ENCODE measurements at regions not wholly inside any gene's neighbourhood (a gene's known extent, or its start where the extent isn't known, plus 50 kb on each side); places are given as distances from the start of the nearest gene placed in this dataset.

DNA sequence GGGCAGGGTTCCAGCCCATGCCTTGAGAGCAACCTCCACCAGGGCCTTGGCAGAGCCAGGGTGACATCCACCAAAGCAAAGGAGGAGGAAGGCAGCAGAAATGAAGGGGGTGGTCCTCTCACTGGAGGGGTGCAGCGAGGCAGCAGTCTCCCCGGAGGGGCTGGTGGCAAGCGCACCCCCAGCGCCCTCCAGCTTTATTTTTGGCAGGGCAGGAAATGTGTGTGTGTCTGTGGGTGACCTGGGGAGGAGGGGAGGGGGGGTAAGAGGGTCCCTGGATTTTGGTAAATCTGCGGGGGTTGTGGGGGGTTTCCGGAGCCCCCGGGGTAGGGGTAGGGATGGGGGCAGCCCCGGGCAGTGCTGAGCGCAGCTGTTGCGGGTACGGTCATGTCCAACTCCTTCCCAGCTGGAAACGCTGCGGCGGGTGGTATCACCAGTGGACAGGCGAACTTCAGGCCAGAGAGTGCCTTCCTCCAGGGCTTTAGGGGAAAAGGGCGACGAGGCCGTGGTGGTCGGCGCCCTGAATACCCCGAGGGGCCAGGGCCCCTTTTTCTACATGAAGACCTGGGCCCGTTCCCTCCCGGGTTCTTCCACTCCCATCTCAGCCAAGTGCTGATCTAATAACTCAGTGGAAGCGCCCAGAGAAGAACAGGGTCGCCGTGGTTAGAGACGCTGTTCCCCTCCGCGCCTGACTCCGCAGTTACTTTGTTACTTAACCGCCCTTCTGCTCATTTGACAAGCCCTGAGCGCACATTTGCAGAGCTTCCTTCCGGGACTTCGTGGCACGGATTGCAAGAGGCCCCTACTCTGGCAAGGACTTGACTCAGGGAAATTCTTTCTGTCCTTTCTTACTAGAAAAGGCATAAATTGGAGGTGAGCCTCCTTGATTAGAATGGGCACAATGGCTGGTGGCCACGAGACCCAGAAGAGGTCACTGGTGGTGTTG is 55.2 kb downstream of the FOS start:
- no peak for DNase-seq

DNA sequence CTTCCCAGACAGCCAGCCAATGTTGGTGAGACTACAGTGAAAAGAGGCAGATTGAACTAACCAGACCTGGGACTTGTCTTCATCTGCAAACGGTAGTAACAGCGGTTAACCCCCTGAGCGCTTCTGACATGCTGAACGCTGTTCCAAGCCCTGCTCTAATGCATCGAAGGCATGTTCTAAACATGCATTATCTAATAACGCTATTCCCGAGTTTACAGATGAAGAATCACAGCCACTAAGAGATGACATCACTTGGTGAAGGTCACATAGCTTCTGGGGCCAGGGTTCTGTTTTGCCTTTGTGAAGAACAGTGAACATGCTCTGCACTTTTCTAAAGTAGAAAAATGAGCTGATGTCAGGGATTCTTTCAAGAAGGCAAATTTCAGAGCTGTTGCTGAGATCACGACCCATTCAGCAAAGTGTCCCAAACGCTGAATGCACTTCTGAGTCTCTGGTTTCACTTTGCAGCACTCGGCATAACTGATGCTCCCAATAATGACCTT is 56.0 kb downstream of the FOS start:
- DNase-seq: no peak

DNA sequence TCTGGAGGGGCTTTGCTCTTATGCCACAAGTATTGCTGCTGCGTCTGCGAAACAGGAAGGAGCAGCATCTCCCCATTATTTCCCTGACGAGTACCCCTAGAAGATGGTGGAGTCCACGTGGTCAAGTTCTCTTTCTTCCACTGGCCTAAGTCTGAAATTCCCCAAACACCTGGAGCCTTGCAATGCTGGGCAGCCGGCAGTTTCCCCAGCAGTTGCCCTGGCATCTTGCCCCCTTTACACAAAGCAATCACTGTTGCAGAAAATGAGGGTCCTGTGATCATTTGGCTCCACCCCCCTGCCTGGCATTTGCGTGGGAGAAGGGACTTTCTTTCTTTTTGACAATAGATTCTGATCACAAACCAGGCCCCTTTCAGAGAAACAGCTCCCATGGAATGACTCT is 56.9 kb downstream of the FOS start:
- no peak for DNase-seq

DNA sequence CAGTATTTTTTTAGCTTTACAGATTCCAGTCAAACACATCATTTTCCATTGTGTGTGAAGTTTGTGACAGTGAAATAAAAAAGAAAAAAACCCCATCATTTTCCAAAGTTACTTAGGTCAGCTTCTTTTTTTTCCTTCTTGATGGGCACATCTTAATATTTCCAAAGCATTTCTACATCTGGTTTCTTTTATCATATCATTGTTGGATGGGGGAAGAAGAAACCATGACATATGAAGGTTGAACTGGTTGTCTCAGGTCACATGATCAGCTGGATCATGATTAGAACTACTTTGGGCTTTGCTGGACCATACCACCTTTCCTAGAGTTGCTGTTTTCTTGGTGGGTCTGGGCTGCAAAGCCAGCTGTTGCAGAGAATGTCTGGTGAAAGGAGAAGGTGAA is 59.8 kb downstream of the FOS start:
- no peak for DNase-seq

DNA sequence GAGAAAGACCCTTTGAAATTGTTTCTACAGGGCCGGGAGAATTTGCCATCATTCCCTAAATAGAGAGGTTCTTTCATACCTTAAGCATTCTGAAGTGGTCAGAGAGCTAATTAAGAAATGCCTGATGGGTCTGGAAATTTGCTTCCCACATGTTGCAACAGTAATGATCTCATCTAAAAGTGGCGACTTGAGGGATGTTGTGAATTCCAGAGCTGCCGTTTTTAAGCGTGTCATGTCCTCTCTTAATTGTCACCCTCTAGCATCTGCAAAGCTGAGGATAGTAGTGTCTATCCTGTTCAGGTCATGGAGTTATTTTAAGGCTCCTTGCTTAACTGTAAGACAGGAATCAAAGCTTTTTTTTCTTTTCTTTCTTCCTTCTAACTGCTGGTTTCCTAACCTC is 60.4 kb downstream of the FOS start:
- DNase-seq: peak; percentile 53

DNA sequence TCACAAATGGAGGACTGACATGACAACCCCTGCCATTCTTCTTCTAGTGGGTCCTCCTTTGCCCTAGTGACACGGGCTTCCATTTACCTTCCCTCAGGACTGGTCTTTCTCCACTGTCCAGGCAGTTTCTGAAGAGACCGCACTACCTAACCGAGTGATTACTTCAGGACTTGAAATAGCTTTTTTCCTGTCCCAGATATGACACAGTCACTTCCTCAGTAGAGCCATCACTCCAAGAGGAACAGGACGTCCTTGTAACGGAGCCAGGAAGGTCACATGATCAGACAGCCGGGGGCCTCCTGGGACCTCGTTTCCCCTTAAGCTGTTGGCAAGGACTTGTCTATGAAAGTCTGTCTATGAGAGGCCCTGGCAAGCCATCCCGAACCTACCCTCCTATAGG is 62.3 kb downstream of the FOS start:
- DNase-seq: no peak

DNA sequence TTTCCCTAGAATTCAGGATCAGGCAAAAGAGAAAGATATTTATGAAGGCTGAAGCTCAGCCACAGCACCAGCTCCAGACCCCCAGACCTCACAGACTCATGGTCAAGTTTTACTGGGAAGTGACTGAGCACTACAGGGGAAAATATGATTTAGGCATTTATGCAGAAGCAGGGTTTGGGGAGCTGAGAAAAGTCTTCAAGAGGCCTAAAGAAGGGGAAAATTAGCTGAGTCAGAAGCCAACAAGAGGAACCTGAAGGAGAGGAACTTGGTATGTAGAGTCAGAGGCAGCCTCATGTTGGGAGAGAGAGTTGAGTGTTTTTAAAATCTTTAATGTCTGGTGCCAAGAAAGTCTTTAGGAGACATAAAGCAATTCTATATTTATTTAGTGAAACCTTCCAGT is 63.0 kb downstream of the FOS start:
- no peak for DNase-seq

DNA sequence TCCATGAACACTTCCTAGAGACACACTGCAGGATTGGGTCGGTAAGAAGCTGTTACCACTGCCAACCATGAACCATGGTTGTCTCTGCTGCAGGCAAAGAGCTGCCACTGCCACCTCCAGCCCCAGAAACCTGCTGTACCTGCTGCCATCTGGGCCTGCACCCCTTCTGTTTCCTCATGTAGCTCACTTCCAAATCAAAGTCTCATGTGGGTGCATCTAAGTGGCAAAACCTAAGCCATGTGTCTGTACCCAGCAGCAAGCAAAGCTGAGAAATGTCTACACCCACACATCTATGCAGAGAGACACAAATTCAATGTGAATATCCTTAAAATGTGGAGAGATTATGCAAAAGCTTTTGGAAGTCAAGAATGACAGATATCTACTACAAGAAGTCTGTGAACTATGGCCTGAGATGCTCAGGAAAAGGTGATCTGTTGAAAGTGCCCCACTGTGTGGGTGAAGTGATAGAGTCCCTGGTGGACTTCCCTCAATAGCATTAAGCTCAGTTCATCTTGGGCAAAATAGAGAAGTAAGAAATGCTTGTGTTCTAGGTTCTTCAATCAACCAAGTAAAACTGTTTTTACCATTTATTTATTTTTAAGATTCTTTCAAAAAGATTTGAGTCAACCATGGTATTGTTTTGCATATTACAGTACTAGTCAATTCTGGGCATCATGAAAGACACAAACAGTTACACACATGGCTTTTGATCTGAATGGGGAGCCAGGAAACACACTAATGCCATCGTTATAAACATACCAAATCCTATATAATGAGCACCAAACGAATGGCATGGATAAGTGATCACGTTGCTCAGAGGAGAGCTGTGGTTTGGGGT is 64.4 kb downstream of the FOS start:
- DNase-seq: no peak

DNA sequence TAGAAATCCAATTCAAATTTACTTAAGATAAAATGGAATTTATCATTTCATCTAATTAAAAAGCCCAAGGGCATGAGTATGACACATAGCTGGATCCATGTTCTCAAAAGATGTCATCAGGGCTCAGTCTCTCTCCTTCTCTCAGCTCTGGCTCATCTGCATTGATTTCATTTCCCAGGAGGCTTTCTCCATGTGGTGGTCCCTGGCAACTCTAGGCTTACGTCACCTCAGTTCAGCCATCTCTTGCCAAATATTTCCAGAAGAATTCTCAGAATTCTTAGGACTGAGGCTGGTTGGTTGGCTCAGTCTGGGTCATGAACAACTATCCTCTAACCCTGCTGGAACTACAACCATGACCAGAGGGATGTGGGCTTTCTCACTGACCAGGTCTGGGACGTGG is 65.3 kb downstream of the FOS start:
- DNase-seq: peak; percentile 3

DNA sequence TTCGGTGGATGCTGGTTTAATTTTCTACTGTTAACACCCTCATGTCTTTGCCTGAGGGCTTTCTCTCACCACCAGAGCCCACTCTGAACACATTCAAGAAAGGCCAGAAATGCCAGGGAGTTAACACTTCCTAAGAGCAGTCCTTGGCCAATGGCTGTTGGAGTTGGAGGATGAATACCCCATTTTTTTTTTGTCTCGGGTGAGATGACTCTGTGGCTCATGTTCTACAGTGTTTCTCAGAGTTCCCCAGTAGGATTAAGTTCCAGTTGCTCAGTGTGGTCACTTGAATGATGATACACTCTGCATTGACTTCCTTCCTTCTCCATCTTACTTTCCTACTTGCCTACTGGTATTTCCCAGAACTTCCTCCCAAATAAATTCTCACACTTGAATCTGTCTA is 65.8 kb downstream of the FOS start:
- DNase-seq: no peak

DNA sequence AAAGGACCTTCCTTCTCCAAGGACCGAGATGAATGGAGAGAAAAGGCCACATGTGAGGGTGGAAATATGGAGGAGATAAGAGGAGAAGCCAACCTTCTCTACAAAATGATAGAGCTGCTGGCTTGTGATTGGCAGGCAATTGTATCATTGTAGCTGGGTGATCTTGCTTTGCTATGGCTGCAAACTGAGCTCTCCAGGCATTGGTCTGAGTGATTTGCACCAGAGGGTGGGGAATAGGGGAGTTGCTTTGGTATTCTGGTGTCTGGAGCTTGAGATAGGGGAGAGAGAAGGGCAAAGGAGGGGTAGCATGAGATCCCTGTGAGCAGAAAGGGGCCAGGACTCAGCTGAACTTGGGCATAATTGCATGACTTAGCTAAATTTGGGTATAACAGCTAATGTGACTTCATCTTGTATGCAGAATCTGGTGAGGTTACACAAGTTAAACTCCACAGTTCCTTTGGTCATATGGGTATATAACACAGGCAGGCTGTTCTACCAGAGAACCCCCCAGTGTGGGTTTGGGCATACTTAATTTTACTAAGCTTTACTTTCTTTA is 72.0 kb downstream of the FOS start:
- no peak for DNase-seq

DNA sequence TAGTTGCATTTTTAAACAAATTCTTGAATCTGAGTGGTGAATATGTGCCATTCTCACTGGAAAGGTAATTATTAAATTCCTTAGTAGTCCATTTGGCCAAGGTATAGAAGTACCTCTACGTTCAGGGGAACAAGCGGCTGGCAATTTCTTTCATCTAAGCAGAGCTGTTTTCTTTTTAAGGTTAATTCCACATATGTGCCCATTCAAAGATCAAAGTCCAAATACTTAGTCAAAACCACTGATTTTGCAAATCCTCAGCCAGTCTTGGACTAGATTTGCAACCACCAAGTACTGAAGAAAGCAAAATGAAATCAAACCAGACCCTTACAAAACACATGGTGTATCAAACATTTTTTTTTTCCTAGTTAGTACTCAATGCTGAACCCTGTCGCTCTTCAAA is 68.7 kb upstream of the JDP2 start:
- no peak for DNase-seq

DNA sequence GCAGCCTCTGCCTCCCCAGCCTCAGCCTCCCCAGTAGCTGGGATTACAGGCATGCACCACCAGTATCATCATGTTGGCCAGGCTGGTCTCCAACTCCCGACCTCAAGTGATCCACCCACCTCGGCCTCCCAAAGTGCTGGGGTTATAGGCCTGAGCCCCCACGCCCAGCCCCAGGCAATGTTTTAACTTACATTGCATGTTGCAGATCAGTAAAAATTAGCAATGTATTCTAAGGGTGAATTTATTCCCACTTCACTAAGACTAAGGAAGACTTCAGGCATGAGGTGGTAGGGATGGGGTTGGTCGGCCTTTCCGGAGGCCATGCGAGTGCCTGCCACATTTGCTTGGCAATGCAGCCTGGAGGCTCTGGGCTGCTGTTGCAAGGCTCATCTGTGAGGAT is 66.8 kb upstream of the JDP2 start:
- DNase-seq: no peak

DNA sequence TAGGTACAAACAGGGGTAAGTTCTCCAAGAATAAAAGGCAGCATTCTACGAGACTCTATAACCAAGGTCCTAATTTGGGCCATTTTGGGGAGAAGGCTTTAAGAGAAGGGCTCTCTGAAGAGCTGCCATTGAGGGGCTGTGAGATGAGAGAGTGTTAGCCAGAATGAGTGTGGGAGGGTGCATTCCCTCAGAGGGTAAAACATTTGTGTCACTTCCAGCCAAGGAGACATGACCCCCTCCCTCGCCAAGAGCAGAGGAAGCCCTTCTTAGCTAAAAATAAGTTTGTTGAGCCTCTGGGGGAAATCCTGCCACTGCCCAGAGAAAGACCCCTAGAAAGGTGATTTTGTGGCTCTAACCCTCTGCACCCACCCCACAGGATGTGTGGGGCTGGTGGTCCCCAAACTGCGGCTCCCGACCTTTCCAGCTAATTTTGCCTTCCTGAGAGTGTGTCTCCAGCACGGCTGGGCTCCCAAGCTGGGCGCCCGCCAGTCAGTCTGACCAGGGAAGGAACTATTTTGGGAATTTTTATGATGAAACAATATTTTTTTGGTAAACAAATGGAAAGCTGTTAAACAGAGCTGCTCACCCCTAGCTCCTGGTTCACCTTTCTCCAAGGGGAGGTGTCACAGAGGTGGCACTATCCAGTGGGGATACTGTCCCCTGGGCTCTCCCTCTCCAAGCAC is 65.9 kb upstream of the JDP2 start:
- peak; percentile 26 for DNase-seq

DNA sequence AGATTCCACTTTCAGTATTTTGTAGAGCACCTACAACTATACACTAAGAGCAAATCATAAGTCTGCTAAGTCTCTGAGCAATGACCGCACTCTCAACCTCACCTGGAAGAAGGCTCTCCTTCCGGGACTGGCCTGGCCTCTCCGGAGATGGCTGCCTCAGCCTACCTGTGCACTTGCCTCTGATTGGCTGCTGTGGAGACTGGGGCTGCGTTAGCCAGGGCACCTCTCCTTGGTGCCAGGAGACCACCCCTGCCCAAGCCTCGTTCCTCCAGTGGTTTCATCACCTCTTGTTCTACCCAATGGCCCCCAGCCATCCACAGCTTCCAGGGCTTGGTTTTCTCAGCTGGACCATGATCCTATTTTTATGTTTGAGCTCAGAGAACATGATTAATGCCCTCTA is 64.7 kb upstream of the JDP2 start:
- no peak for DNase-seq

DNA sequence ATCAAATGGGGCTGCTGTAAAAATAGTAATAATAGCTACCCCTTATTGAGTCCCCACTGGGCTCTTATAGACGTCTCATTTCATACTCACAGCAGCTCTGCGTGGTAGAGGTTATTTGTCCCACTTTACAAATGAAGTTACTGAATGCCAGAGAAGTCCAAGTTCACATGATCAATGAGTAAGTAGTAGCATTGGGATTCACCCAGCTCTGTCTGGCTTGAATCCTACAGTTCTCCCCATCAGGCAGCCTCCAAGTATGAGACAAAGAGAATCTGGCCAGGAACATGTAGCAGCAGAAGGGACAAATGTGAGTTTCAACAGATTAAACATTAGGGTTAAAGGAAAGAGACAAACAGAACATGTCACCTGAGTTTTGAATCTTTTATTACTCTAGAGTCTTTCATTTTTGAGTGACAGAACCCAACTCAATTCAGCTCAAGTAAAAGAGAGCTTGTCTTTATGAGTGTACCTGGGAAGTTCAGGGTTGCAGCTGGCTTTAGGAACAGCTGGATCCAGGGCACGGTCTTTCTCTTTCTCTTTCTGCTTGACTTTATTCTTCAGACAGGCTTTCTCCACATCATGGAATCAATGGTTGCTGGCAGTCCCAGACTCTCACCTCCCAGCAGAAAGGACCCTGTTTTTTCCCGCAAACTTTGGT is 64.1 kb upstream of the JDP2 start:
- DNase-seq: peak; percentile 9

DNA sequence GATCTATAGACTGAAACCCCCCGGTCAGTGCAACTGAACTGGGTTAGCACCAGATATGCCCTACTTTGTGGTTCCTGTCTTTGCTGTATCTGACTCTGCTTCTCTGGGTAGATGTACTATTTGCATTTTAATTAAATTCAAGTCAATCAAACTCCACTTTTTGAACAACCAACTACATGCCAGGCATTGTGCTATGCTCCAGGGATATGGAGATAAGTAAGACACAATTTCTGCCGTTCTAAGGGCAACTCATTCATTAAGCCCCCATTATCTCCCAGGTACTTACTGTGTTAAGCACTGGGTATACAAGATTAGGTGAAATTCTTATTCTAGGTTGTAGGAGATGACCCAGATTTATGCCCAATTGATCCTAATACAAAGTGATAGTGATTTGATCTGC is 62.7 kb upstream of the JDP2 start:
- no peak for DNase-seq

DNA sequence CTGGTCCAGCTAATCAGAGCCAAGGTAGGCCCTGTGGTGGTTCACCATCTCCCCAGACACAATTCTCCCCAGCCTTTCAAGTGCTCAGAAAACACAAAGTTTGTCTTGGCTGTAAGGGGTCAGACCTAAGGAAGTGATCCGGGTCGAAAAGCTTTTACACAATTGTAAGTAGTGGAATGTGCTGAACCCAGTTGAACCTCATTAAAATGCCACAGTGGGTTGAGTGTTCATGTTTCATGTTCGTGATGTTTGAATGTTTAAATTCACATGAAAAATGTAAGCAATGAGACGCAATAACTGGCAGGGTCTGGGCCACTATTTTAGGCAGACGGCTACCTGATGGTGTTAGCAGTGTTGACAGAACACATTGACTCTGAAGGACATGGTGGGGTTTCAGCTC is 60.9 kb upstream of the JDP2 start:
- no peak for DNase-seq

DNA sequence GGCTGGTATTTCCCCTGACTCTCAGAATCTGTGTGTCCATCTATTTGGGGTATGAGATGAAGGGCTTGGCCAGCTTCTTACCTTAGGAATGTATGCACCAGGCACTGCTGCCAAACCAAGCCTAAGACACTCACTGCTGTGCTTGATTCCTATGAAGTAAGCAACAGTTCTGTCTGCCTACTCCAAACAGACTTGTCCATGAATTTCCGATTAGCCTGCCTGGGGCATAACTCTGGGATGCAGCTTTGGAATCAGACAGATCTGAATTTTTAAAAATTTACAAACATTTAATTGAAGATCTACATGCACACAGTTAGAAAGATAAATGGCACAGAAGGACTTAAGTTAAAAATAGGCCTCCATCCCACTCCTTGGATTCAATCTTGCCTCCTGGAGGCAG is 59.5 kb upstream of the JDP2 start:
- no peak for DNase-seq

DNA sequence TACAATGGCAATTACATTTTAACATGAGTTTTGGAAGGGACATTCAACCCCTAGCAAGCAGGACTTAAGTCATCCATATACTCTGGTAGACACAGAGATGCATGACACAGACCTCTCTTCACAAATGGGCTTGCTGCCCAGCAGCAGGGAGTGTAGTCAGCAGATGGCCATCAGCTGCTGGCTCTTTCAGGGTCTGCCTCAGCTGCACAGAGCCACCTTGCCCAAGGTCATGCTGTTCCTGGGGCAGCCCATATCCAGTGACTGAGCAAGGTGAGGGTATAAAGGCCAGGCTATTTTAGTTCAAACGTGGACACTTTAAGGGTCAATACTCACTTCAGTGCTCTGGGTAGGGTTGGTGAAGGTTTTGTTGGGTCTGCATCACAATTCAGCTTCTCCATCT is 58.3 kb upstream of the JDP2 start:
- no peak for DNase-seq

DNA sequence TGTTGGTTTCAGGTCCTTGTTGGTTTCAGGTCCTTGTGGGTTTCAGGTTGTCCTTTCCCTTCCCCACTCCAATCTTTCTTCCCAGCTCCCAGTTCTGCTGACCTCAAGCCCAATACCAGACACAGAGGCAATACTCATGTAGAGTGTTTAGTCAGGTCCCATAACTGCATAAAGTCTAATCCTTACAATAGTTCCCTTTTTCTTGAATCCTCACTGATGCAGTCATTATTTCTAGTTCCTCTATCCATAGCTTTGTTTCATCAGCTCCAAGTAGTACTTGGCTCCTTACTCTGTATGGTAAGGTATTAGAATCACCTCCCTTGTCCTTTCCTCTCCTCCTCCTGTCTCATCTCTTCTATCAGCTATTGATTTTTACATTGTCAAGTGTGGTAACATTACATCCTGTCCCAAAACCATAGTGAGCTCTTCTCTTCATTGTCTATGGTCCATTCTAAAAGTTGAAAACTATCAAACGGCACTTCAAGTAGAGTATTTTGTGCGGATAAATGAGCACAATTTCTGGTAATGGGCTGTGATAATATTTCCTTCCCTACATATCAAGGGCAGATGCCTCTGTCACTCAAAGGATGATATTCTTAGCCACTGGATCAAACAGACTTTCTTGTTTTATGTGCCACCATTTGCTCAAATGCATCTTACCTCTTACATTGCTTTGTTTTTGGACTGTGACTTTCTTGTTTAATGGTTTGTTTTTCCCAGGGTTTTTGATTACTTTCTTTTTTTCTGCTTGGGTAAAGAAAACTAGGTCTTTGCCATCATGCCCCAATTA is 57.2 kb upstream of the JDP2 start:
- DNase-seq: no peak

DNA sequence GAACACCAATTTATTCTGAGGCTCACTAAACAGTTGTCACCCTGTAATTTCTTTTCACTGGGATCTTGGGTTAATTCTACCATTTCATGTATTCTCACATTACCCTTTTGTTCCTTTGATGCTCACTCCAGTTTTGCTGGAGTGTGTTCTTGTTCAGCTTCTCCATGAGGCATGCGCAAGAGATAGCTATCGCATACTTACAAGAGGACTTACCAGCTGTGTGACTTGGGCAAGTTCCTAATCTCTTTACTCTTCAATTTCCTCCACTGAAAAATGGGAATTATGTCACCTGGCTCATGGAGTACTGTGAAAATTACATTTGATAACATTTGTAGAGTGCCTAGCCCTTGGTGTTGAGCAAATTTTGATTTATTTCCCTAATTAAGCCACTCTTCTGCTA is 56.5 kb upstream of the JDP2 start:
- DNase-seq: no peak
